Lung (tissue), 11 donors: ENCODE measurements at regions not wholly inside any gene's neighbourhood (a gene's known extent, or its start where the extent isn't known, plus 50 kb on each side); places are given as distances from the start of the nearest gene placed in this dataset.

Source experiments
- ATAC-seq: fragments of 200-7000 bp; cut with Tn5 transposase; one replicate; pipeline ENCODE4 v1.9.1; 2020; ENCODE audit warnings: moderate number of reproducible peaks; ENCODE audit not compliant: insufficient read depth, low FRiP score
- DNase-seq, 3 donors: peaks; one replicate each; pipeline ENCODE4 v3.0.0-alpha.2; 2013 to 2017
- H3K27ac ChIP-seq, 2 donors: one replicate each; pipeline ENCODE4 v1.5.1; 2013; ENCODE audit warnings: mild to moderate bottlenecking in 2 of 2, moderate library complexity in 2 of 2, control low read depth in 1 of 2, inconsistent platforms in 1 of 2, low read depth in 1 of 2, low read length in 1 of 2
- H3K27me3 ChIP-seq, 3 donors: one replicate each; pipeline ENCODE4 v1.5.1; 2013; ENCODE audit warnings: low read length in 2 of 3; ENCODE audit not compliant: control insufficient read depth in 3 of 3, insufficient read depth in 3 of 3
- H3K36me3 ChIP-seq, 4 donors: one replicate each; pipeline ENCODE4 v1.5.1; 2013; ENCODE audit warnings: low read length in 4 of 4, mild to moderate bottlenecking in 1 of 4, moderate library complexity in 1 of 4; ENCODE audit not compliant: control insufficient read depth in 4 of 4, insufficient read depth in 4 of 4
- H3K4me1 ChIP-seq, 5 donors: one replicate each; pipeline ENCODE4 v1.5.1; 2013; ENCODE audit warnings: low read length in 5 of 5, mild to moderate bottlenecking in 2 of 5, moderate library complexity in 1 of 5; ENCODE audit not compliant: control insufficient read depth in 5 of 5, insufficient read depth in 5 of 5
- H3K4me3 ChIP-seq: one replicate; pipeline ENCODE4 v1.5.1; 2013; ENCODE audit warnings: mild to moderate bottlenecking, control low read depth, moderate library complexity
- H3K9ac ChIP-seq, 2 donors: one replicate each; pipeline ENCODE4 v1.5.1; 2013; ENCODE audit warnings: low read length in 2 of 2, control low read depth in 1 of 2; ENCODE audit not compliant: insufficient read depth in 1 of 2
- H3K9me3 ChIP-seq, 4 donors: one replicate each; pipeline ENCODE4 v1.5.1; 2013; ENCODE audit warnings: low read length in 3 of 4, mild to moderate bottlenecking in 1 of 4, moderate library complexity in 1 of 4; ENCODE audit not compliant: control insufficient read depth in 4 of 4, insufficient read depth in 3 of 4
- WGBS, 2 donors: extraction: QIAGEN DNeasy Blood & Tissue Kit; methylation state at CpG; one replicate each; pipeline ENCODE4 v1.1.7; 2013; 5-methylcytosine and 5-hydroxymethylcytosine counted together
- TF ChIP-seq, protein P1 (sequence below): IDR thresholded peaks from 2 replicates; pipeline ENCODE4 v1.5.1; 2012; ENCODE audit warnings: mild to moderate bottlenecking; ENCODE audit errors: control extremely low read depth, extremely low read depth
- donor health status: control.
- donor health status: control.
- donor health status: Bipolar disorder and iron deficiency.
- donor health status: healthy.
- donor health status: DM: yes; HTN: yes; CAD: no.

GRCh38 chr12:123069436-123070266 lies 81.2 kb downstream of the PITPNM2 start:
- Histone ChIP-seq H3K27ac (peak overlapping the region; percentile 39 to 61), H3K36me3 (no peaks in the 10 kb centered on the region), H3K4me1 (peaks cover 0 to 41% (median 10%) of the 10 kb centered on the region in 5 donors), H3K4me3 (no peak overlapping the region), H3K27me3 (no peaks in the 10 kb centered on the region), H3K9me3 (no peaks in the 10 kb centered on the region), H3K9ac (no peak overlapping the region)
- no peak for ATAC-seq
- WGBS, 2 donors = 71 to 83% methylated on average over 12 of the region's 12 CpGs
- DNase-seq = no peak
- TF ChIP-seq, protein P1, sequence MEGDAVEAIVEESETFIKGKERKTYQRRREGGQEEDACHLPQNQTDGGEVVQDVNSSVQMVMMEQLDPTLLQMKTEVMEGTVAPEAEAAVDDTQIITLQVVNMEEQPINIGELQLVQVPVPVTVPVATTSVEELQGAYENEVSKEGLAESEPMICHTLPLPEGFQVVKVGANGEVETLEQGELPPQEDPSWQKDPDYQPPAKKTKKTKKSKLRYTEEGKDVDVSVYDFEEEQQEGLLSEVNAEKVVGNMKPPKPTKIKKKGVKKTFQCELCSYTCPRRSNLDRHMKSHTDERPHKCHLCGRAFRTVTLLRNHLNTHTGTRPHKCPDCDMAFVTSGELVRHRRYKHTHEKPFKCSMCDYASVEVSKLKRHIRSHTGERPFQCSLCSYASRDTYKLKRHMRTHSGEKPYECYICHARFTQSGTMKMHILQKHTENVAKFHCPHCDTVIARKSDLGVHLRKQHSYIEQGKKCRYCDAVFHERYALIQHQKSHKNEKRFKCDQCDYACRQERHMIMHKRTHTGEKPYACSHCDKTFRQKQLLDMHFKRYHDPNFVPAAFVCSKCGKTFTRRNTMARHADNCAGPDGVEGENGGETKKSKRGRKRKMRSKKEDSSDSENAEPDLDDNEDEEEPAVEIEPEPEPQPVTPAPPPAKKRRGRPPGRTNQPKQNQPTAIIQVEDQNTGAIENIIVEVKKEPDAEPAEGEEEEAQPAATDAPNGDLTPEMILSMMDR = no peak

DNA sequence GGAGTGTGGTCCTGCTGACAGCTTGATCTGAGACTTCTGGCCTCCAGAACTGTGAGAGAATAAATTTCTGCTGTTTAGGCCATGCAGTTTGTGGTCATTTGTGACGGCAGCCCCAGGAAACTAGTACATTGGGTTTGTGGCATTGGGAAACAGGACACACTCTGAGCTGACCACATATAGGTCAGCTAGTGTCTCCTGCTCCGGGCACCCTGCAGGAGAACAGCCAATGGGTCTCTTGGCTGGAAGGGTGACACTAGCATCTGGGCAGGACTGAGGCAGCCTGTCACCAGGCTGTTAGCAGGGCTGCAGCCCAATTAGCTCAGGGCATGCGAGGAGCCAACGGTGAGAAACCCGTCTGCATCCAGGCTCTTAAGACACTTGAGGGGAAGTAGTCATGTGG lies 83.2 kb downstream of the PITPNM2 start:
- no peak for ATAC-seq
- Histone ChIP-seq H3K4me3 (no peak overlapping the region), H3K27ac (no peak overlapping the region), H3K36me3 (no peaks in the 10 kb centered on the region), H3K27me3 (no peaks in the 10 kb centered on the region), H3K4me1 (peaks cover 0 to 58% (median 10%) of the 10 kb centered on the region in 5 donors), H3K9ac (no peak overlapping the region), H3K9me3 (no peaks in the 10 kb centered on the region)
- TF ChIP-seq, protein P1 = no peak
- WGBS, 2 donors = 33 to 63% methylated on average over 5 of the region's 5 CpGs
- DNase-seq = no peak

- H3K27ac ChIP-seq = no peak overlapping the region
- H3K4me1 ChIP-seq = peaks cover 0 to 58% (median 9%) of the 10 kb centered on the region in 5 donors
- H3K27me3 ChIP-seq = no peaks in the 10 kb centered on the region
- no peak overlapping the region for H3K4me3 ChIP-seq
- H3K36me3 ChIP-seq = no peaks in the 10 kb centered on the region
- no peak overlapping the region for H3K9ac ChIP-seq
- ATAC-seq = no peak
- no peak for DNase-seq
- TF ChIP-seq, protein P1 = no peak
- no peaks in the 10 kb centered on the region for H3K9me3 ChIP-seq
- 92 to 95% methylated on average over 1 of the region's 1 CpG for WGBS, 2 donors
Observed at GRCh38 chr12:123066384-123066710, 84.5 kb downstream of the PITPNM2 start.
